ENCODE measurements at regions not wholly inside any gene's neighbourhood (a gene's known extent, or its start where the extent isn't known, plus 50 kb on each side); places are given as distances from the start of the nearest gene placed in this dataset.

DNA sequence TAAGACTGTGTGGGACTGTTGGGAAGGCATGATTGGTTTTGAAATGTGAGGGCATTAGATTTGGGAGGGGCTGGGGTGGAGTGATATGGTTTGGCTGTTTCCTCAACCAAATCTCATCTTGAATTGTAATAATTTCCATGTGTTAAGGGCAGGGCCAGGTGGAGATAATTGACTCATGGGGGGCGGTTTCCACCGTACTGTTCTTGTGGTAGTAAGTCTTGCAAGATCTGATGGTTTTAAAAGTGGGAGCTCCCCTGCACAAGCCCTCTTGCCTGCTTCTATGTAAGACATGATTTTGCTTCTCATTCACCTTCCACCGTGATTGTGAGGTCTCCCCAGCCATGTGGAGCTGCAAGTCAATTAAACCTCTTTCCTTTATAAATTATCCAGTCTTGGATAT is 76.6 kb upstream of the PPFIA2 start:
- Histone ChIP-seq H4K20me1 (ENCODE audit: control insufficient read depth, extremely low read depth, insufficient read depth, low read length) (no peaks in the 10 kb centered on the region), H2AFZ (ENCODE audit: control insufficient read depth, low read length) (no peak overlapping the region), H3K27me3 (ENCODE audit: control insufficient read depth, extremely low read depth, insufficient read depth, low read length) (no peaks in the 10 kb centered on the region), H3K4me1 (ENCODE audit: control insufficient read depth, extremely low read depth, insufficient read depth, low read length) (no peaks in the 10 kb centered on the region), H3K9ac (ENCODE audit: control insufficient read depth, extremely low read depth, insufficient read depth, low read length) (no peak overlapping the region), H3K9me1 (ENCODE audit: control insufficient read depth, extremely low read depth, insufficient read depth, low read length) (no peaks in the 10 kb centered on the region), H3K79me2 (ENCODE audit: control insufficient read depth, insufficient read depth, low read length) (no peaks in the 10 kb centered on the region), H3K4me3 (ENCODE audit: control insufficient read depth in 2 of 3, extremely low read depth in 1 of 3, insufficient read depth in 2 of 3, low read depth in 1 of 3, low read length in 3 of 3) (no peak overlapping the region), H3K9me3 (ENCODE audit: control insufficient read depth, low read depth, low read length) (no peaks in the 10 kb centered on the region), H3K4me2 (ENCODE audit: control insufficient read depth, extremely low read depth, insufficient read depth, low read depth, low read length) (no peak overlapping the region), H3K36me3 (ENCODE audit: control insufficient read depth in 2 of 2, extremely low read depth in 1 of 2, insufficient read depth in 2 of 2, low read length in 2 of 2) (no peaks in the 10 kb centered on the region), H3K27ac (ENCODE audit: control insufficient read depth, insufficient read depth, low read length) (no peak overlapping the region)
- DNase-seq (ENCODE audit: low read depth, low spot score) (no peak), FAIRE-seq (no peak)
- dilution Hi-C loops (cut with MboI; ENCODE audit: extremely low pct_ligation_motif_present, low sequenced_read_pairs), result no loop called here
- TF ChIP-seq, protein P1, sequence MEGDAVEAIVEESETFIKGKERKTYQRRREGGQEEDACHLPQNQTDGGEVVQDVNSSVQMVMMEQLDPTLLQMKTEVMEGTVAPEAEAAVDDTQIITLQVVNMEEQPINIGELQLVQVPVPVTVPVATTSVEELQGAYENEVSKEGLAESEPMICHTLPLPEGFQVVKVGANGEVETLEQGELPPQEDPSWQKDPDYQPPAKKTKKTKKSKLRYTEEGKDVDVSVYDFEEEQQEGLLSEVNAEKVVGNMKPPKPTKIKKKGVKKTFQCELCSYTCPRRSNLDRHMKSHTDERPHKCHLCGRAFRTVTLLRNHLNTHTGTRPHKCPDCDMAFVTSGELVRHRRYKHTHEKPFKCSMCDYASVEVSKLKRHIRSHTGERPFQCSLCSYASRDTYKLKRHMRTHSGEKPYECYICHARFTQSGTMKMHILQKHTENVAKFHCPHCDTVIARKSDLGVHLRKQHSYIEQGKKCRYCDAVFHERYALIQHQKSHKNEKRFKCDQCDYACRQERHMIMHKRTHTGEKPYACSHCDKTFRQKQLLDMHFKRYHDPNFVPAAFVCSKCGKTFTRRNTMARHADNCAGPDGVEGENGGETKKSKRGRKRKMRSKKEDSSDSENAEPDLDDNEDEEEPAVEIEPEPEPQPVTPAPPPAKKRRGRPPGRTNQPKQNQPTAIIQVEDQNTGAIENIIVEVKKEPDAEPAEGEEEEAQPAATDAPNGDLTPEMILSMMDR (optimal IDR thresholded peaks at IDR 0.05 in 1 of 3, IDR thresholded peaks at IDR 0.05 in 1 of 3, conservative IDR thresholded peaks at IDR 0.05 in 1 of 3; ENCODE audit: extremely low read depth in 1 of 3, insufficient read depth in 2 of 3, low read length in 3 of 3), result no peak
- TF ChIP-seq EZH2 (IDR thresholded peaks at IDR 0.05; ENCODE audit: low read length), result no peak

DNA sequence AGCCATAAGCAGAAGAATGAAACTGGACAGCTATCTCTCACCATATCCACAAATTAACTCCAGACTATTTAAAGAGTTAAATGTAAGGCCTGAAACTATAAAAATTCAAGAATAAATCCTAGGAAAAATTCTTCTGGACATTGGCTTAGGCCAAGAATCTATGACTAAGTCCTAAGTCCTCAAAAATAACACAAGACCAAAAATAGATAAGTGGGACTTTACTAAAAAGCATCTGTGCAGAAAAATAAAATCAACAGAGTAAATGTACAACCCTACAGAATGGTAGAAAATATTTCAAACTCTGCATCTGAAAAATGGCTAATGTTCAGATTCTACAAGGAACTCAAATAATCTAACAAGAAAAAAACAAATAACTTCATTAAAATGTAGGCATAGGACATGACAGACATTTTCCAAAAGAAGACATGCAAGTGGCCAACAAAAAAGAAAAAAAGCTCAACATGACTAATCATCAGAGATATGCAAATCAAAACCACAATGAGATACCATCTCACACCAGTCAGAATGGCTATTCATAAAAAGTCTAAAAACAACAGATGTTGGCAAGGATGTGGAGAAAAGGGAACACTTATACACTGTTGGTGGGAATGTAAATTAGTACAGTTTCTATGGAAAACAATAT is 61.0 kb upstream of the PPFIA2 start:
- H3K27ac ChIP-seq (ENCODE audit: control insufficient read depth, insufficient read depth, low read length), result no peak overlapping the region
- H3K4me1 ChIP-seq (ENCODE audit: control insufficient read depth, extremely low read depth, insufficient read depth, low read length), result no peaks in the 10 kb centered on the region
- dilution Hi-C loops (cut with MboI; ENCODE audit: extremely low pct_ligation_motif_present, low sequenced_read_pairs), result no loop called here
- FAIRE-seq (no peak), DNase-seq (ENCODE audit: low read depth, low spot score) (no peak)
- no peaks in the 10 kb centered on the region for H3K27me3 ChIP-seq (ENCODE audit: control insufficient read depth, extremely low read depth, insufficient read depth, low read length)
- H3K9me1 ChIP-seq (ENCODE audit: control insufficient read depth, extremely low read depth, insufficient read depth, low read length), result no peaks in the 10 kb centered on the region
- no peaks in the 10 kb centered on the region for H3K36me3 ChIP-seq (ENCODE audit: control insufficient read depth in 2 of 2, extremely low read depth in 1 of 2, insufficient read depth in 2 of 2, low read length in 2 of 2)
- H4K20me1 ChIP-seq (ENCODE audit: control insufficient read depth, extremely low read depth, insufficient read depth, low read length), result no peaks in the 10 kb centered on the region
- no peak overlapping the region for H3K4me2 ChIP-seq (ENCODE audit: control insufficient read depth, extremely low read depth, insufficient read depth, low read depth, low read length)
- H3K9ac ChIP-seq (ENCODE audit: control insufficient read depth, extremely low read depth, insufficient read depth, low read length), result no peak overlapping the region
- H3K4me3 ChIP-seq (ENCODE audit: control insufficient read depth in 2 of 3, extremely low read depth in 1 of 3, insufficient read depth in 2 of 3, low read depth in 1 of 3, low read length in 3 of 3), result no peak overlapping the region
- no peak overlapping the region for H2AFZ ChIP-seq (ENCODE audit: control insufficient read depth, low read length)
- TF ChIP-seq EZH2 (IDR thresholded peaks at IDR 0.05; ENCODE audit: low read length), result no peak
- TF ChIP-seq, protein P1 (optimal IDR thresholded peaks at IDR 0.05 in 1 of 3, IDR thresholded peaks at IDR 0.05 in 1 of 3, conservative IDR thresholded peaks at IDR 0.05 in 1 of 3; ENCODE audit: extremely low read depth in 1 of 3, insufficient read depth in 2 of 3, low read length in 3 of 3), result no peak
- H3K9me3 ChIP-seq (ENCODE audit: control insufficient read depth, low read depth, low read length), result no peaks in the 10 kb centered on the region
- no peaks in the 10 kb centered on the region for H3K79me2 ChIP-seq (ENCODE audit: control insufficient read depth, insufficient read depth, low read length)
